NCI-H146 treated with DMSO at 0.1 percent for 48 hours (cell line): ENCODE measurements at regions not wholly inside any gene's neighbourhood (a gene's known extent, or its start where the extent isn't known, plus 50 kb on each side); places are given as distances from the start of the nearest gene placed in this dataset.

Experiments
- DNase-seq: peaks from one replicate; lab custom pipeline; 2025; ENCODE audit not compliant: unreplicated experiment; lab: John Stamatoyannopoulos, UW

DNA sequence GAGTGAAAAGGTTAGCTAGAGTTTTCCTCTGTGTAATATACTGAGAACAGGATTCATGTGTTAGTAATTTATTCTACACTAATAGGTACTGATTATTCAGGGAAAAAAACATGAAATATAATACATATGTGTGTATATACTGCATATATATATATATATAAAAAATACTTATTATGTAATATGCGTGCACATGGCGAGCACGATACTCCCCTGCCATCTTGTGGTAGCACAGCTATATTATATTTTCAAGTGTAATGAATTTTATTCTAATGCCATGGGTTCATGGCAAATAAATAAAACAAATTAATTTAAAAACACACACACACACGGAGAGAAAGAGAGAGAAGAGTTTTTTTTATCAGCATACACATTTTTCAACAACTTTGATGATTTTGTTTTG lies 460.6 kb downstream of the KCNJ2 start:
- no peak for DNase-seq

DNA sequence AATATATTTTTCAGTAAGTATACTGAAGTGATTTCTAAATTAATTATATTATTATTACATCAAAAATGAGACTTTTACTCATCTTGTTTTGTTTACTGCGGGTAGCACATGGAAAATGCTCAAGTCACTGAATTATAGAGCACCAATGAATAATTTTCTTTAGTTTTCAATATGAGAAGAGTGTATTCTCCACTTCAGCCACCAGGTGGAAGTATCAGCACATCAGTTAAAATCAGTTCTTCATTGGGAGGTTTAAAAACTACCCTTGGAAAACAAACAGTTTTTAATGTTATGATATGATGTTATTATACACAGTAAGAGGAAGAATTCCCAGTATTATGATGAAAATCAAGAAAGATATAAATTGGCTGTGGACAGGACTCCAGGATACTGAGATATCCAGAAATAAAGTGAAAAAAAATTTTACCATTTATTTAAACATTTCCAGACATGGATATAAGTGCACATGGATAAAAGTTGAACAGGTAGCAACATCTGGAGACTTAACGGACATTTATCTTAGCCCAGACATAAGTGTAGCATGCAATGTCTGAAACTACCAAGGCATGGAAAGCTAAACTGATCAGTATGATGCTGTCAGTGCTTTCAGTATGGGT lies 467.3 kb downstream of the KCNJ2 start:
- DNase-seq: peak; percentile 40

DNA sequence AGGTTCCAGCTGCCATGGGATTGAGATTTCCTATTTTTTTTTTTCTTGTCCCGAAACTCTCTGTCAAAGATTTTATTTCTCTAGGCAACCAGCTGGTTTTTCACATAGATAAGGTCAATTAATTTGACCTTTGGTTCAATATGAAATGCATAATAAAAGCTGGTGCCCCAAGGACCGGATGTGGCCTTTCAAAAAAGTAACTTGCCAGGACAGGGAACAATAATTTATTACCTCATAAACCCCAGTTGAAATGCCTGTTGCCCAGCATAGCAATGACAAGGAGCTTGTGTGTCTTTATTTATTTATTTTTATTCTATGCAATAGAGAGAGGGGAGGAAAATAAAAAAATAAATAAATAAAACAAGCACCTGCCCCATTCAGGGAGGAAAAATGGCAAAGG lies 472.7 kb downstream of the KCNJ2 start:
- no peak for DNase-seq

- DNase-seq: no peak
These were observed 474.8 kb downstream of the KCNJ2 start for GRCh38 chr17:70644096-70644495.

DNA sequence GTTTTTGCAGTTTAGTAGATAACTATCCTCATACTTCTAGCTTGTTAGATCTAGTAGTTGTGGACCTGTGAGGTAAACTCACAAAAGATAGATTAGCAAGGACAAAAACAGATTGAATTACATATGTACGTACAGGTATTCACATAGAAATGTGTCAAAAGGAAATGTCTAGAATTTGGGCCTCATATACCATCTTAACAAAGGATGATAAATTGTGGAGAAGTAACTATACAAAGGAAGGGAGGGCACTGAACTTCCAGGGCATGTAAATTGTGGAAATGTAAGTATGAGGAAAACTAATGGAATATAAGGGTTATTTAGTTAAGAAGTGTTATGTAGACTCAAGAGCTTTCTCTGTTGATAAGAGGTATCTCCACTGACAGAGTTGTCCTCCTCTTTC lies 477.3 kb downstream of the KCNJ2 start:
- no peak for DNase-seq

DNA sequence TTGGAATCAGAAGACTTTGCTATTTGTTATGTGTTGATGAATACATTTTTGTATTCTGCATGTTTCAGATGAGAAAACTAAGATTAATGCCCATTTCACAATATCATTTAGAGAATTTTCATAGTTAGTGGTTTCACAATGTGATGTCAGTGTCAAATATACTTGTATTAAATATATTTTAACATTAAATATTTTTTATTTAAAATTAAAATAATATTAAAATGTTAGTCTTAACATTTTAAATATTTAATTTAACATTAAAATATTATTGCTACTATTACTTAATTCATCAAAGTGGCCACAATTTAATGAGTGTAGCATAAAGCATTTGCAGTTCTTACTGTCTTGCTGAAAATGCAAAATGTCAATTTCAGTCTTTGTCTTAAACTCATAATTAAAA lies 478.8 kb downstream of the KCNJ2 start:
- no peak for DNase-seq

DNA sequence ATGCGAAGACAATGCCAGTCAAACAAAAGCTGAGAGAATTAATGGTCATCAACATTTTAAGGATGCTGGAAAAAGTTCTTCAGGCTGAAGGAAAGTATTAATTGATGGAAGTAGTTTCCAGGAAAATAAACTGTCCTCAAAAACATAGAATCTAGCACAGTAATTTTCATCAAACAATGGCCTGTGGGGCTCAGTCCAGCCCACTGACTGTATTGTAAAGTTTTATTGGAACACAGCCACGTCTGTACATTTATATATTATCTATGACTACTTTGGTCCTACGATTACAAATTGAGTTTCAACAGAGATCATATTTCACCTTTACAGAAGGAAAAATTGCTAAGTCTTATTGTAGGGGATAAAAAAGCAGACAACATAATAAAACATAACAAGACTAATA lies 484.5 kb downstream of the KCNJ2 start:
- DNase-seq: peak; percentile 61

GRCh38 chr17:70654706-70655105 lies 485.4 kb downstream of the KCNJ2 start:
- DNase-seq: peak; percentile 57

DNA sequence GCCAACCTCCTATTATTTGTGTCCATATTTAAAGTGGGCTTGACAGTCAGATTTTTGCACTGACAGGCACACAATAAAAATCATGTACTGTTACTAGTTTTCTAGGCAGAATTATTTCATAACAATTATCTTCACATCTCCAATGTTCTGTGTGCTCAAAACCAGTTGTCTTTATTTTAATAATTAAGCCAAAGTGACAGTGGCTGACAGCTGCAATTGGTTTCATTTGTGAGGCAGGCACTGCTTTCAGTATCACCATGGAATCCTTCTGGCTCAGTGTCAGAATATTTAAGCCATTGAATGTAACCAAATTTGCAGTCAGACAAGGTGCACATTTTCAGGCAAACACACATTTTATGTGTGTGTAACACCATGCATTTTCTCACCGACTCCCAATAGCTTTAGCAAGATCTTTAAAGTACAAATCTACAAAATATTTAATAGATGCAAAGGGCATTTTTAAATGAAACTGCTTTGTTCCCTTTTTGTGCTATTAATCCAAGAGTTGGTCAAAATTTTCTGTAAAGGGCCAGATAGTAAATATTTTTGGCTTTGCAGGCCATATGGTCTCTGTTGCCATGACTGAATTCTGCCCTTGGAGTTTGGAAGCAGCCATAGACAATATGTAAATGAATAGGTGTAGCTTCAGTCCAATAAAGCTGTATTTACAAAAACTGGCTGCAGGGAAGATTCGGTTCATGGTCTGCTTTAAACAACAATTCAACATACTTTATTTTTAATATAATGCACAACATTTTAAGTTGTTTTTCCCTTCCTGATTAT lies 486.0 kb downstream of the KCNJ2 start:
- DNase-seq: peak; percentile 70

DNA sequence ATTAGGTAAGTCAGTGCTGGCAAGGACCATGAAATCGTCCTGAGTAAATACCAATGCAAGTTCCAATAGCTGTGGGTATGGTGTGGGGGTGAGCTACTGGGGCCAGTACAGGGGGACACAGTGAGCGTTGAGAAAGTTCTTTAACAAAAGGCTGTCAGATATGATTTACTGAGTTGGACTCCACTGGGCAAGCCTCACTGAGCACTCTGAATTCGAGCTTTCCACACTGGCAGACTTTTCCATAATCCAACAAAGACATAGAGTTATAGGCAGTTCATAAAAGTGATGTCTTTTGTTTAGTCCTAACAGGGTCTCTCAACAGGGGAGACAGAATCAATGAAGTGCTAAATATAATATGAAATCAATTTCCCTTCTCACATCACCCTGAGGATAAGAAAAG lies 489.0 kb downstream of the KCNJ2 start:
- no peak for DNase-seq

- DNase-seq: no peak
These were observed 489.5 kb downstream of the KCNJ2 start for GRCh38 chr17:70658840-70659239.

GRCh38 chr17:70661342-70662222 lies 492.2 kb downstream of the KCNJ2 start:
- peak; percentile 42 for DNase-seq

- DNase-seq: no peak
These were observed 499.1 kb downstream of the KCNJ2 start for GRCh38 chr17:70668276-70668937.

DNA sequence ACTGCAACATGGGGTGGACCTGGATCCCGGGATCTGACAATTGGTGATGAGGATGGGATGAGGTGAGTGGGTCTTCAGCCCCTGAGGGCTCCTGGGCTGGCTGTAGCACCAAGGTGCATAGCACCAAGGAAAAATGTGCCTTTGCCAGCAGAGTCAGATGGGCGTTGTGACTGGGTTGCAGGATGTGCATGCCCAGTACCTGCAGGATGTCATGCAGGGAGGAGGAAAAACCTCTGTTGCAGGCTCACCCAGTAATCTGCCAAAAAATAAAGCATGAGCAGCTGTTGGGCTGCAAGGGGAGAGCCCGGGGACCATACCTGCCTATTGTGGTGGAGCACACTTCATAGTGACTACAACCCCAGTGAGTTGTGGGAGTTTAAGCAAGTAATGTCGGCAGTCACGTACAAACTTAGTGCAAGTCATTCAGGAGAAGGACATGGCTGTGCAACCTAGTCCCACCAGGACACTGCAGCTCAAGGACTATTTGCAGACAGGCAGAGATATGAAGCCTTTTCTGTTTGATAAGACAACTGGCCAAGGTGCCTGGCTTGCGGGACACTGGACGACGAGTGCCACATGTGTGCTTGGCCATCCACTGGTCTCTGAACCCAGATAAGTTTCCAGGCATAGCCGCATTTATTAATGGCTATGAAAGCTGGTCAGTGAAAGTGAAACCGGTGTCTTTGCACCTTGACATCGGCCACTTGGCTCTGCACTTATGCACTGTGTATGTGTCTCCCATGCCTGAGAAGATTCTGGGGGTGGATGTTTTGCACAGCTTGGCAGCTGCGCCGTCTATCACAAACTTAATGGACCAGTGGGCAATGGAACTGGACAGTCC lies 499.8 kb downstream of the KCNJ2 start:
- no peak for DNase-seq

- DNase-seq: no peak
These were observed 504.7 kb downstream of the KCNJ2 start for GRCh38 chr17:70674061-70674460.

DNA sequence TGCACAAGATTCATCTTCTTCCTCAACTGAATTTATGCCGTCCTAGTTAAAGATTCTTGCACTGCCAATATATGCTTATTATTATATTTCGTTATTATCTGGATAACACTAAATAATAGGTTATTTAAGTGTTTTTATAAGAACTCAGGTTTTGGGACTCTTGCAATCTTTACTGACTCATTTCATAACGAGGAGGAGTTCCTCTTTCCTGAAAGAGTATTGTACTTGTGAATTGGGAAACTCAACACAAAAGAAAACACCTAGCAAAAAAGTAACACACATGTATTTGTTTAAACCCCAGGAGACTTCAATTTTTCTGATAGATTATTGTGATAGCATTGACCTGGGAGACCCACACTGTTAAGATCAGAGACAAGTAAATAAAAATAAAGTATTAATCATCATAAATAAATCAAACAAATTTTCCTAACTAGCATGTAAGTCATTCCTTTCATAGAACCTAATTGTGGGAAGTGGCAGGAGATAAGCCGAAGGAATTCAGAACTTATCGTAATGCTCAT lies 505.8 kb downstream of the KCNJ2 start:
- DNase-seq: no peak

DNA sequence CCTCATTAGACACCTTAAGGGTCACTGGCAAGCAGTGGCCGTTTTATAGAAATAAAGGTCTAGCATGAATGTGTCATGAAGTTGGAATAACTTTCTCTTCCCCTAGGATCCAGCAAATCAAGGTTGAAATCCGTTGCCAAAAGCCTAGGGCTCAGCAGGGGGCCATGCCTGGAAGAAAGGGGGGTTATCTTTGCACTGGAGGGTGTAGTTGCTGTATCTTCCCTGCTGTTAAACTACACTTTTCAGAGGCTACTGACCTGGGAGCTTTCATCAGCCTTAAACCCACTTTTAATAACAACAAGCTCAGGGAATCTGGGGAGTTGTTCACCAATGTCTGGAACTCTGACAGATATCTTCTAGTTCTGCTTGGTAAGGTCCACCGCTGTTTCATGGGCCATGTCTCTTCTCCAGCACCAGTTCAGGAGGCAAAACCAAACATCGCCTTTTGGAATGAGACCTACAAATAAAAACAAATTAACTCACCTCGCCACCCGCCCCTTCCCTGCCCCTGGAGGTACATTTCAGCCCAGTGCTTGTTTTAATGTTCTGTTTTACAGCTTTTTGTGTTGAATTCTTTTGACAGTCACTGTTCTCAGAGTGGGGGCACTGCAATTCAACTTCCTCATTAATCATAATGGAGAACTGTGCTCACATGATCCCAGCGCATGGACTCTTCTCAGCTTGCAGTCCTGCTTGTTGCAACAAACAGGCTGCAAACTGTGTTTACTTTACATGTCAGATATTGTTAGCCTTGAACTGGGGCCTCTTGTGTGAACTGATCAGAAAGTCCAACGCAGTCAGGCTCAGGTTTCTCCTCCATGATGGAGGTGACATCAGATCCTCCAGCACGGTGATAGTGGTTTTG lies 508.7 kb downstream of the KCNJ2 start:
- DNase-seq: peak; percentile 49

DNA sequence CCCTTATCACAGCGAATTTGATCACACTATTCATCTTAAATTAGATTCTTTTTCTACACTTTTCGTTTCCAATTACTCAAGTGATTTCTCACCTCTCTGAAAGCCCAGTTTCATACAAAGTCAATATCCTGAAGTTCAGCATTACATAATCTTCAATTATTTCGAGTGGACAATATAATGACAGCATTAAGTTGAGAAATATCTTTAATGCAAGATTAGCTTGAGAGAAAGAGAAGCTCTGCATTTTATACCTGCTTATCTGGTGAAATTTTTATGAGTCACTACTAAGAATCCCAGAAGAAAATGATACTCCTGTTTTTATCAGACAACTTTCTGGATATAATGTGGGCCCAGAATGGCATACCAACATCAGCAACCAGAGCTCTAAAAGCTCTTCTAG lies 509.6 kb downstream of the KCNJ2 start:
- DNase-seq: no peak

GRCh38 chr17:70683936-70684335 lies 514.6 kb downstream of the KCNJ2 start:
- DNase-seq: no peak
